H1 (cell line): ENCODE measurements at regions not wholly inside any gene's neighbourhood (a gene's known extent, or its start where the extent isn't known, plus 50 kb on each side); places are given as distances from the start of the nearest gene placed in this dataset.

ENCODE experiments used
- CTCF ChIA-PET: fragments of 300-600 bp; sonication (Branson Sonifier 250); formaldehyde crosslinking; loops from one replicate; lab custom pipeline; 2021; ENCODE audit not compliant: partially characterized antibody; lab: Charles Lee
- POLR2A ChIA-PET: fragments of 300-600 bp; sonication (Branson Sonifier 250); formaldehyde crosslinking; loops from one replicate; lab custom pipeline; 2021; ENCODE audit warnings: inconsistent platforms; ENCODE audit not compliant: partially characterized antibody; lab: Charles Lee
- DNase-seq, 2 experiments: peaks; one replicate each; pipeline versions ENCODE4 v3.0.0 to v3.0.0-alpha.2; 2010 to 2022; ENCODE audit warnings: low spot score in 2 of 2, low read depth in 1 of 2, mixed read lengths in 1 of 2
- FAIRE-seq: peaks from 2 replicates; lab custom pipeline; 2011; peaks lifted over from hg19 to GRCh38; lab: Jason Lieb, UNC
- H2AFZ ChIP-seq: 2 replicates; pipeline ENCODE4 v1.8.1; 2012; ENCODE audit warnings: low read length, inconsistent platforms
- H2AK5ac ChIP-seq: 2 replicates; pipeline ENCODE4 v1.6.1; 2013; ENCODE audit warnings: low read depth, low read length
- H2BK120ac ChIP-seq: replicated peaks from 2 replicates; pipeline ENCODE3; 2013; ENCODE audit warnings: low read depth, low read length, inconsistent platforms
- H2BK12ac ChIP-seq: 2 replicates; pipeline ENCODE4 v1.6.1; 2013; ENCODE audit warnings: low read depth, low read length
- H2BK15ac ChIP-seq: 2 replicates; pipeline ENCODE4 v1.6.1; 2013; ENCODE audit warnings: low read length
- H2BK20ac ChIP-seq: 2 replicates; pipeline ENCODE4 v1.6.1; 2013; ENCODE audit warnings: low read length
- H2BK5ac ChIP-seq: 2 replicates; pipeline ENCODE4 v1.6.1; 2013; ENCODE audit warnings: low read depth, low read length
- H3K14ac ChIP-seq: 2 replicates; pipeline ENCODE4 v1.6.1; 2013; ENCODE audit warnings: inconsistent platforms; ENCODE audit not compliant: insufficient read length
- H3K18ac ChIP-seq: 2 replicates; pipeline ENCODE4 v1.6.1; 2013; ENCODE audit warnings: low read length; ENCODE audit errors: extremely low read depth
- H3K23ac ChIP-seq: 2 replicates; pipeline ENCODE4 v1.6.1; 2013; ENCODE audit warnings: inconsistent platforms; ENCODE audit not compliant: insufficient read length
- H3K23me2 ChIP-seq: 2 replicates; pipeline ENCODE4 v1.6.1; 2013; ENCODE audit warnings: low read depth, low read length
- H3K27ac ChIP-seq: 2 replicates; pipeline ENCODE4 v1.6.1; 2011; ENCODE audit warnings: low read depth, low read length, inconsistent platforms
- H3K27me3 ChIP-seq, 4 experiments: replicated peaks in 1 of 4; 1 replicate in 1 of 4; 2 replicates in 3 of 4; pipeline versions ENCODE4 v1.6.1 to v1.8.1; 2011 to 2013; ENCODE audit warnings: low read length in 3 of 4, mild to moderate bottlenecking in 3 of 4, inconsistent platforms in 2 of 4, mixed read lengths in 2 of 4, moderate library complexity in 1 of 4; ENCODE audit not compliant: control insufficient read depth in 3 of 4, insufficient read depth in 3 of 4; ENCODE audit errors: extremely low read depth in 1 of 4
- H3K36me3 ChIP-seq, 4 experiments: 2 replicates each; pipeline versions ENCODE4 v1.6.1 to v1.8.1; 2011 to 2013; ENCODE audit warnings: mild to moderate bottlenecking in 4 of 4, low read length in 3 of 4, moderate library complexity in 2 of 4, control low read depth in 1 of 4, inconsistent platforms in 1 of 4; ENCODE audit not compliant: insufficient read depth in 4 of 4, control insufficient read depth in 2 of 4
- H3K4ac ChIP-seq: replicated peaks from 2 replicates; pipeline ENCODE3; 2013; ENCODE audit warnings: low read length, low read depth, mixed read lengths, inconsistent platforms; ENCODE audit not compliant: insufficient read length
- H3K4me1 ChIP-seq, 4 experiments: replicated peaks in 1 of 4; 1 replicate in 1 of 4; 2 replicates in 3 of 4; pipeline versions ENCODE4 v1.6.1 to v1.8.1; 2011 to 2013; ENCODE audit warnings: low read length in 3 of 4, inconsistent platforms in 2 of 4, mixed read lengths in 1 of 4; ENCODE audit not compliant: insufficient read depth in 4 of 4, control insufficient read depth in 3 of 4
- H3K4me2 ChIP-seq, 2 experiments: 2 replicates each; pipeline versions ENCODE4 v1.6.1 to v1.8.1; 2011 to 2013; ENCODE audit warnings: low read depth in 2 of 2, low read length in 2 of 2, control low read depth in 1 of 2, inconsistent platforms in 1 of 2, mild to moderate bottlenecking in 1 of 2; ENCODE audit not compliant: insufficient read depth in 1 of 2
- H3K4me3 ChIP-seq, 4 experiments: fragments of 200-600, 300-600 bp in 1 of 4; sonication (generic), shearing (Covaris generic), sonication (Bioruptor Twin) in 1 of 4; 2 replicates each; pipeline versions ENCODE4 v1.5.1 to v1.8.1; 2011 to 2016; ENCODE audit warnings: low read length in 4 of 4, low read depth in 3 of 4, control low read depth in 2 of 4, inconsistent platforms in 2 of 4, mild to moderate bottlenecking in 2 of 4, mixed read lengths in 1 of 4, moderate library complexity in 1 of 4; ENCODE audit not compliant: insufficient read depth in 2 of 4; ENCODE audit errors: extremely low read depth in 1 of 4
- H3K56ac ChIP-seq: replicated peaks from 2 replicates; pipeline ENCODE3; 2013; ENCODE audit warnings: low read depth, mild to moderate bottlenecking, mixed read lengths, low read length, inconsistent platforms; ENCODE audit not compliant: insufficient read length
- H3K79me1 ChIP-seq: 2 replicates; pipeline ENCODE4 v1.6.1; 2013; ENCODE audit warnings: low read depth, low read length, control low read depth
- H3K79me2 ChIP-seq, 2 experiments: 2 replicates each; pipeline versions ENCODE4 v1.6.1 to v1.8.1; 2012 to 2013; ENCODE audit warnings: low read length in 2 of 2, mild to moderate bottlenecking in 2 of 2, inconsistent platforms in 1 of 2; ENCODE audit not compliant: insufficient read depth in 2 of 2, control insufficient read depth in 1 of 2
- H3K9ac ChIP-seq, 4 experiments: replicated peaks in 1 of 4; 1 replicate in 1 of 4; 2 replicates in 3 of 4; pipeline versions ENCODE4 v1.6.1 to v1.8.1; 2011 to 2013; ENCODE audit warnings: low read depth in 3 of 4, low read length in 3 of 4, control low read depth in 2 of 4, mild to moderate bottlenecking in 2 of 4, moderate library complexity in 2 of 4, inconsistent platforms in 1 of 4; ENCODE audit errors: extremely low read depth in 1 of 4
- H3K9me3 ChIP-seq, 2 experiments: 2 replicates each; pipeline versions ENCODE4 v1.6.1 to v1.8.1; 2012 to 2013; ENCODE audit warnings: mild to moderate bottlenecking in 2 of 2, moderate library complexity in 2 of 2, control low read depth in 1 of 2, inconsistent platforms in 1 of 2, low read depth in 1 of 2, low read length in 1 of 2, mixed read lengths in 1 of 2; ENCODE audit not compliant: insufficient read depth in 2 of 2
- H4K20me1 ChIP-seq, 2 experiments: replicated peaks in 1 of 2; 2 replicates each; pipeline versions ENCODE3 to v1.8.1; 2011 to 2013; ENCODE audit warnings: inconsistent platforms in 2 of 2, low read length in 2 of 2, mild to moderate bottlenecking in 1 of 2; ENCODE audit not compliant: insufficient read depth in 2 of 2, control insufficient read depth in 1 of 2
- H4K5ac ChIP-seq: 2 replicates; pipeline ENCODE4 v1.6.1; 2013; ENCODE audit warnings: low read length, low read depth, mixed read lengths, inconsistent platforms; ENCODE audit not compliant: insufficient read length
- H4K8ac ChIP-seq: 2 replicates; pipeline ENCODE4 v1.8.0; 2013; ENCODE audit warnings: mild to moderate bottlenecking, moderate library complexity, low read length, inconsistent platforms; ENCODE audit not compliant: insufficient read depth; ENCODE audit errors: extremely low read depth
- H4K91ac ChIP-seq: replicated peaks from 2 replicates; pipeline ENCODE3; 2013; ENCODE audit warnings: low read length, mixed read lengths, inconsistent platforms; ENCODE audit not compliant: insufficient read length
- HDAC2 ChIP-seq, 2 experiments: fragments of 300-600 bp in 1 of 2; sonication (generic) in 1 of 2; IDR thresholded peaks; 2 replicates each; pipeline ENCODE4 v1.6.1; 2011 to 2012; ENCODE audit warnings: low read depth in 2 of 2, low read length in 2 of 2, mild to moderate bottlenecking in 2 of 2, moderate library complexity in 2 of 2, borderline replicate concordance in 1 of 2, inconsistent platforms in 1 of 2
- MAX ChIP-seq: IDR thresholded peaks from 2 replicates; pipeline ENCODE4 v1.6.1; 2012; ENCODE audit warnings: inconsistent platforms
- YY1 ChIP-seq: IDR thresholded peaks from 2 replicates; pipeline ENCODE4 v1.6.1; 2011; ENCODE audit warnings: low read depth, mild to moderate bottlenecking, low read length
- whole genome bisulfite sequencing, 2 experiments: shearing (Covaris generic) in 1 of 2; methylation state at CpG; one replicate each; pipeline versions ENCODE4 v1.1.6 to v1.1.7; 2013 to 2015; ENCODE audit warnings: low lambda C conversion rate in 2 of 2, mixed read lengths in 2 of 2, inconsistent platforms in 1 of 2, low coverage in 1 of 2, missing lambda C conversion rate in 1 of 2; ENCODE audit not compliant: insufficient replicate concordance in 2 of 2, insufficient coverage in 1 of 2, insufficient read length in 1 of 2; ENCODE audit errors: extremely low coverage in 1 of 2, missing lambda C conversion rate in 1 of 2; 5-methylcytosine and 5-hydroxymethylcytosine counted together

GRCh38 chrX:27057883-27058282 is 405.3 kb downstream of the PPP4R3C start:
- TF ChIP-seq MAX: peak; percentile 39; the same call in 1 of the 2 replicates
- no peak for TF ChIP-seq HDAC2 (IDR thresholded peaks at IDR 0.05; ENCODE audit: borderline replicate concordance in 1 of 2, low read depth in 2 of 2, low read length in 2 of 2)
- 0 out of 2 replicates have a peak, but pooled peaks have one; percentile 12 for TF ChIP-seq YY1
- WGBS, 2 experiments: 15% methylated on average over 5 of the region's 5 CpGs; no CpG with 5 or more reads in 1 of the 2 experiments
- Histone ChIP-seq H3K4me1 (no peaks in the 10 kb centered on the region), H4K20me1 (no peaks in the 10 kb centered on the region), H3K56ac (no peak overlapping the region), H3K4ac (no peak overlapping the region), H4K8ac (no peak overlapping the region), H4K91ac (no peak overlapping the region), H3K36me3 (no peaks in the 10 kb centered on the region), H3K79me2 (no peaks in the 10 kb centered on the region), H2BK5ac (no peak overlapping the region), H3K27me3 (no peaks in the 10 kb centered on the region), H3K27ac (no peak overlapping the region), H2BK120ac (no peak overlapping the region), H3K4me3 (peak overlapping the region in 1 of 4 experiments; percentile 28; a peak in 1 of 8 replicates), H3K4me2 (peak overlapping the region in 1 of 2 experiments; percentile 13; a peak in 1 of 4 replicates), H2BK20ac (no peak overlapping the region), H3K23me2 (no peaks in the 10 kb centered on the region), H2BK15ac (no peak overlapping the region), H2AFZ (no peak overlapping the region), H2BK12ac (no peak overlapping the region), H3K23ac (no peak overlapping the region), H2AK5ac (no peak overlapping the region), H3K18ac (no peak overlapping the region), H4K5ac (peak overlapping the region; percentile 31), H3K9me3 (no peaks in the 10 kb centered on the region), H3K79me1 (no peaks in the 10 kb centered on the region), H3K9ac (no peak overlapping the region), H3K14ac (no peak overlapping the region)
- DNase-seq (peak in 1 of 2 experiments; percentile 9), FAIRE-seq (peak; percentile 100)
- ChIA-PET POLR2A (no interaction called here), CTCF (no interaction called here)
